Urinary bladder (tissue), 3 donors: ENCODE measurements at regions not wholly inside any gene's neighbourhood (a gene's known extent, or its start where the extent isn't known, plus 50 kb on each side); places are given as distances from the start of the nearest gene placed in this dataset.

Experiments used
- DNase-seq: peaks from one replicate; pipeline ENCODE4 v3.0.0-alpha.2; 2015; ENCODE audit errors: extremely low spot score
- H3K27ac ChIP-seq: one replicate; pipeline ENCODE4 v1.5.1; 2013; ENCODE audit warnings: low read depth, mild to moderate bottlenecking, moderate library complexity
- H3K36me3 ChIP-seq: one replicate; pipeline ENCODE4 v1.6.1; 2013; ENCODE audit warnings: mild to moderate bottlenecking, moderate library complexity; ENCODE audit not compliant: insufficient read depth
- H3K4me1 ChIP-seq: one replicate; pipeline ENCODE4 v1.6.1; 2013; ENCODE audit warnings: mild to moderate bottlenecking, moderate library complexity; ENCODE audit not compliant: insufficient read depth
- H3K4me3 ChIP-seq: one replicate; pipeline ENCODE4 v1.5.1; 2013; ENCODE audit warnings: low read depth, low read length
- WGBS: extraction: QIAGEN DNeasy Blood & Tissue Kit; methylation state at CpG from one replicate; pipeline ENCODE4 v1.1.7; 2013; 5-methylcytosine and 5-hydroxymethylcytosine counted together
- donor health status: healthy with polysubstance abuse.
- donor health status: healthy.

- no peak for DNase-seq
- H3K27ac ChIP-seq: no peak overlapping the region
Observed at GRCh38 chr13:84332346-84332745, 450.1 kb upstream of the SLITRK1 start.

GRCh38 chr13:84315527-84315926 is 433.3 kb upstream of the SLITRK1 start:
- Histone ChIP-seq H3K4me3 (no peak overlapping the region), H3K27ac (no peak overlapping the region), H3K4me1 (no peaks in the 10 kb centered on the region), H3K36me3 (no peaks in the 10 kb centered on the region)
- WGBS: 51% methylated on average over 4 of the region's 4 CpGs
- DNase-seq: no peak

More at GRCh38 chr13:84332346-84332745, 450.1 kb upstream of the SLITRK1 start:
- WGBS: 64% methylated on average over 2 of the region's 2 CpGs
- Histone ChIP-seq H3K4me3 (no peak overlapping the region), H3K36me3 (no peaks in the 10 kb centered on the region), H3K4me1 (no peaks in the 10 kb centered on the region)

- H3K36me3 ChIP-seq: no peaks in the 10 kb centered on the region
- no peaks in the 10 kb centered on the region for H3K4me1 ChIP-seq
- WGBS: 94% methylated on average over 1 of the region's 1 CpG
- H3K4me3 ChIP-seq: no peak overlapping the region
- no peak overlapping the region for H3K27ac ChIP-seq
- DNase-seq: no peak
Observed at GRCh38 chr13:84303035-84303434, 420.8 kb upstream of the SLITRK1 start.

- DNase-seq: no peak
- Histone ChIP-seq H3K36me3 (no peaks in the 10 kb centered on the region), H3K4me3 (no peak overlapping the region), H3K4me1 (no peaks in the 10 kb centered on the region), H3K27ac (no peak overlapping the region)
Observed at GRCh38 chr13:84297251-84297650, 415.0 kb upstream of the SLITRK1 start.

- H3K36me3 ChIP-seq: no peaks in the 10 kb centered on the region
- H3K4me1 ChIP-seq: no peaks in the 10 kb centered on the region
- H3K4me3 ChIP-seq: no peak overlapping the region
- WGBS: 62% methylated on average over 2 of the region's 2 CpGs
- no peak overlapping the region for H3K27ac ChIP-seq
- DNase-seq: no peak
Observed at GRCh38 chr13:84296401-84296800, 414.1 kb upstream of the SLITRK1 start.

GRCh38 chr13:84294576-84294975 is 412.3 kb upstream of the SLITRK1 start:
- H3K4me3 ChIP-seq: no peak overlapping the region
- no peak for DNase-seq
- H3K27ac ChIP-seq: no peak overlapping the region
- no peaks in the 10 kb centered on the region for H3K36me3 ChIP-seq
- 45% methylated on average over 3 of the region's 3 CpGs for WGBS
- H3K4me1 ChIP-seq: no peaks in the 10 kb centered on the region

- no peaks in the 10 kb centered on the region for H3K36me3 ChIP-seq
- H3K27ac ChIP-seq: no peak overlapping the region
- WGBS: 50% methylated on average over 4 of the region's 4 CpGs
- H3K4me1 ChIP-seq: no peaks in the 10 kb centered on the region
- H3K4me3 ChIP-seq: no peak overlapping the region
- DNase-seq: no peak
Observed at GRCh38 chr13:84290386-84290785, 408.1 kb upstream of the SLITRK1 start.

- DNase-seq: no peak
- H3K4me1 ChIP-seq: no peaks in the 10 kb centered on the region
- no peak overlapping the region for H3K27ac ChIP-seq
- WGBS: 89% methylated on average over 2 of the region's 2 CpGs
- H3K4me3 ChIP-seq: no peak overlapping the region
- no peaks in the 10 kb centered on the region for H3K36me3 ChIP-seq
Observed at GRCh38 chr13:84279166-84279565, 396.9 kb upstream of the SLITRK1 start.

GRCh38 chr13:84272877-84273562 is 390.7 kb upstream of the SLITRK1 start:
- no peak for DNase-seq
- Histone ChIP-seq H3K36me3 (no peaks in the 10 kb centered on the region), H3K4me1 (no peaks in the 10 kb centered on the region), H3K4me3 (no peak overlapping the region), H3K27ac (no peak overlapping the region)
- 74% methylated on average over 6 of the region's 6 CpGs for WGBS

- H3K27ac ChIP-seq: no peak overlapping the region
- no peak for DNase-seq
- 64% methylated on average over 6 of the region's 6 CpGs for WGBS
- no peak overlapping the region for H3K4me3 ChIP-seq
- H3K36me3 ChIP-seq: no peaks in the 10 kb centered on the region
- no peaks in the 10 kb centered on the region for H3K4me1 ChIP-seq
Observed at GRCh38 chr13:84265257-84265764, 383.0 kb upstream of the SLITRK1 start.

- no peaks in the 10 kb centered on the region for H3K4me1 ChIP-seq
- no peak for DNase-seq
- no peak overlapping the region for H3K27ac ChIP-seq
- WGBS: 71% methylated on average over 9 of the region's 9 CpGs
- no peak overlapping the region for H3K4me3 ChIP-seq
- H3K36me3 ChIP-seq: no peaks in the 10 kb centered on the region
Observed at GRCh38 chr13:84263354-84264069, 381.2 kb upstream of the SLITRK1 start.

GRCh38 chr13:84255226-84255797 is 373.0 kb upstream of the SLITRK1 start:
- Histone ChIP-seq H3K36me3 (no peaks in the 10 kb centered on the region), H3K4me3 (no peak overlapping the region), H3K4me1 (no peaks in the 10 kb centered on the region), H3K27ac (no peak overlapping the region)
- DNase-seq: no peak
- 98% methylated on average over 3 of the region's 3 CpGs for WGBS

- DNase-seq: no peak
- H3K4me3 ChIP-seq: no peak overlapping the region
- WGBS: 83% methylated on average over 3 of the region's 3 CpGs
- no peaks in the 10 kb centered on the region for H3K36me3 ChIP-seq
- H3K4me1 ChIP-seq: no peaks in the 10 kb centered on the region
- no peak overlapping the region for H3K27ac ChIP-seq
Observed at GRCh38 chr13:84249463-84249862, 367.2 kb upstream of the SLITRK1 start.

GRCh38 chr13:84243340-84243739 is 361.1 kb upstream of the SLITRK1 start:
- Histone ChIP-seq H3K4me1 (no peaks in the 10 kb centered on the region), H3K27ac (no peak overlapping the region), H3K36me3 (no peaks in the 10 kb centered on the region), H3K4me3 (no peak overlapping the region)
- WGBS: 76% methylated on average over 1 of the region's 1 CpG
- no peak for DNase-seq
